B cell (primary cell): ENCODE measurements at regions not wholly inside any gene's neighbourhood (a gene's known extent, or its start where the extent isn't known, plus 50 kb on each side); places are given as distances from the start of the nearest gene placed in this dataset.

ENCODE experiments used
- EZH2 ChIP-seq: IDR thresholded peaks from 2 replicates; pipeline ENCODE4 v1.6.1; 2012; ENCODE audit warnings: borderline replicate concordance, low read depth, mild to moderate bottlenecking, moderate library complexity, low read length; ENCODE audit not compliant: insufficient read depth, poor library complexity, severe bottlenecking
- TF ChIP-seq, protein P1 (sequence below): fragments of 200-600 bp; IDR thresholded peaks from one replicate; pipeline ENCODE4 v1.8.0; 2022; ENCODE audit warnings: antibody characterized with exemption, mild to moderate bottlenecking

DNA sequence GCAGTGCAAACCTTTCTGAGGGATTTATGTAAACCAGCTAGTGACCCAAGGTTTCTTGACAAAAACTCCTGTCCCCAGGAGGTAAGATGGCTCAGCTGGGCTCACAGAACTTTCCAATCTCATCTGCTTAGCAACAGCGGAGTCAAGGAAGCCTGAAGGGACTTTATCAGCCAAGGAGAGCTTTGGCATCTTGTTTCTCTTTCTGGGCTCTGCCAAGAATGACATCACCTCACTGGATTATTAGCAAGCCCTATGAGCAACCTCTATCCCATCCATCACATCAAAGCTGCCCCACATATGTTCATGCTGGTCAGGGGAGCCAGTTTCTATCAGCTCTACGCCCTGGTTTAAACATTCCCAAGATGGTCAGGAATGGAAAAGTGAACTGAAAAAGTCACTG, 461.3 kb downstream of the ENC1 start:
- no peak for TF ChIP-seq EZH2
- TF ChIP-seq, protein P1, sequence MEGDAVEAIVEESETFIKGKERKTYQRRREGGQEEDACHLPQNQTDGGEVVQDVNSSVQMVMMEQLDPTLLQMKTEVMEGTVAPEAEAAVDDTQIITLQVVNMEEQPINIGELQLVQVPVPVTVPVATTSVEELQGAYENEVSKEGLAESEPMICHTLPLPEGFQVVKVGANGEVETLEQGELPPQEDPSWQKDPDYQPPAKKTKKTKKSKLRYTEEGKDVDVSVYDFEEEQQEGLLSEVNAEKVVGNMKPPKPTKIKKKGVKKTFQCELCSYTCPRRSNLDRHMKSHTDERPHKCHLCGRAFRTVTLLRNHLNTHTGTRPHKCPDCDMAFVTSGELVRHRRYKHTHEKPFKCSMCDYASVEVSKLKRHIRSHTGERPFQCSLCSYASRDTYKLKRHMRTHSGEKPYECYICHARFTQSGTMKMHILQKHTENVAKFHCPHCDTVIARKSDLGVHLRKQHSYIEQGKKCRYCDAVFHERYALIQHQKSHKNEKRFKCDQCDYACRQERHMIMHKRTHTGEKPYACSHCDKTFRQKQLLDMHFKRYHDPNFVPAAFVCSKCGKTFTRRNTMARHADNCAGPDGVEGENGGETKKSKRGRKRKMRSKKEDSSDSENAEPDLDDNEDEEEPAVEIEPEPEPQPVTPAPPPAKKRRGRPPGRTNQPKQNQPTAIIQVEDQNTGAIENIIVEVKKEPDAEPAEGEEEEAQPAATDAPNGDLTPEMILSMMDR: no peak
